ENCODE measurements at regions not wholly inside any gene's neighbourhood (a gene's known extent, or its start where the extent isn't known, plus 50 kb on each side); places are given as distances from the start of the nearest gene placed in this dataset.
A peak's percentile ranks its signal among the peaks of the same experiment; 100 is the strongest.

DNA sequence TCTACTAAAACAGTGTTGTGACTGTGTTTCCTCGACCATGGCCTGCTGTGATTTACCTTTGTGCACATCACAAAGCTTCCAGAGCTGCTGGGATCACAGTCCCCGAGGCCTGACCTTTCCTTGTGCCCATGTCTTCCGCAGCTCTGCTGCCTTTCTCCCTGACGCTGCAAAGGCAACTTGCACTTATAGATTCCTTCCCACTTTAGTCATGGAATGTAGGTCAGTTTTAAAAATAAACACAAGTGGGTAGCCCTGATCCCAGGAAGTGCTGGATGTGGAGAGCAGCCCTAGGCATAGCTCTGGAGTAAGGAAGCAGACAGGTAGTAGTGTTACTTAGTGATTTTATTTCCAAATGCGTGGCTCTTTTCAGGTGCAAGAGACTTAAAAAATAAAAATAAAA is 825.7 kb downstream of the AACS start:
- Histone ChIP-seq H3K36me3 (ENCODE audit: low read depth) (no peaks in the 10 kb centered on the region), H3K4me3 (ENCODE audit: severe bottlenecking) (no peak overlapping the region), H3K27ac (ENCODE audit: poor library complexity, severe bottlenecking) (no peak overlapping the region), H3K9me3 (ENCODE audit: severe bottlenecking) (no peaks in the 10 kb centered on the region), H3K27me3 (ENCODE audit: insufficient read depth, poor library complexity, severe bottlenecking) (no peaks in the 10 kb centered on the region), H3K4me1 (ENCODE audit: insufficient read depth, poor library complexity, severe bottlenecking) (peaks cover 9% of the 10 kb centered on the region)
- ATAC-seq (ENCODE audit: low read depth) (peak; percentile 53; the same call in 2 of the 3 replicates), DNase-seq (ENCODE audit: low spot score) (no peak)
- TF ChIP-seq, protein P1, sequence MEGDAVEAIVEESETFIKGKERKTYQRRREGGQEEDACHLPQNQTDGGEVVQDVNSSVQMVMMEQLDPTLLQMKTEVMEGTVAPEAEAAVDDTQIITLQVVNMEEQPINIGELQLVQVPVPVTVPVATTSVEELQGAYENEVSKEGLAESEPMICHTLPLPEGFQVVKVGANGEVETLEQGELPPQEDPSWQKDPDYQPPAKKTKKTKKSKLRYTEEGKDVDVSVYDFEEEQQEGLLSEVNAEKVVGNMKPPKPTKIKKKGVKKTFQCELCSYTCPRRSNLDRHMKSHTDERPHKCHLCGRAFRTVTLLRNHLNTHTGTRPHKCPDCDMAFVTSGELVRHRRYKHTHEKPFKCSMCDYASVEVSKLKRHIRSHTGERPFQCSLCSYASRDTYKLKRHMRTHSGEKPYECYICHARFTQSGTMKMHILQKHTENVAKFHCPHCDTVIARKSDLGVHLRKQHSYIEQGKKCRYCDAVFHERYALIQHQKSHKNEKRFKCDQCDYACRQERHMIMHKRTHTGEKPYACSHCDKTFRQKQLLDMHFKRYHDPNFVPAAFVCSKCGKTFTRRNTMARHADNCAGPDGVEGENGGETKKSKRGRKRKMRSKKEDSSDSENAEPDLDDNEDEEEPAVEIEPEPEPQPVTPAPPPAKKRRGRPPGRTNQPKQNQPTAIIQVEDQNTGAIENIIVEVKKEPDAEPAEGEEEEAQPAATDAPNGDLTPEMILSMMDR (IDR thresholded peaks at IDR 0.05; ENCODE audit: poor library complexity, severe bottlenecking): no peak

DNA sequence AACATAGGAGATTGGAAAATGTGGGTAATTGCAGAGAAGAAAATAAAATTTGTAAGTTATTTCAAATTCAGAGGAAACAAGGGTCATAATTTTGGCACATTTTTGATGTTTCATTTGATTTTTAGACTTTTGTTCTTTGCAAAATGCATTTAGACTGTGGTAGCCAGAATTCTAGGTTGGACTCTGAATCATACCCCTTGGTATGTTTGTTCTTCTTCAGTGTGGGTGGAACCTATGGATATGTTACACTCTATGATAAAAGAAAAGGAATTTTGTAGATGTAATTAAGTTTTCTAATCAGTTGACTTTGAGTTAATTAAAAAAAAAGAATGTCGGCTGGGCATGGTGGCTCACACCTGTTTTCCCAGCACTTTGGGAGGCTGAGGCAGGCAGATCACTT is 827.0 kb downstream of the AACS start:
- Histone ChIP-seq H3K27me3 (ENCODE audit: insufficient read depth, poor library complexity, severe bottlenecking) (no peaks in the 10 kb centered on the region), H3K4me1 (ENCODE audit: insufficient read depth, poor library complexity, severe bottlenecking) (peaks cover 9% of the 10 kb centered on the region), H3K27ac (ENCODE audit: poor library complexity, severe bottlenecking) (peak overlapping the region; percentile 32), H3K9me3 (ENCODE audit: severe bottlenecking) (no peaks in the 10 kb centered on the region), H3K4me3 (ENCODE audit: severe bottlenecking) (no peak overlapping the region), H3K36me3 (ENCODE audit: low read depth) (no peaks in the 10 kb centered on the region)
- ATAC-seq (ENCODE audit: low read depth): peak; percentile 96
- TF ChIP-seq, protein P1 (IDR thresholded peaks at IDR 0.05; ENCODE audit: poor library complexity, severe bottlenecking): no peak
- DNase-seq (ENCODE audit: low spot score): no peak

DNA sequence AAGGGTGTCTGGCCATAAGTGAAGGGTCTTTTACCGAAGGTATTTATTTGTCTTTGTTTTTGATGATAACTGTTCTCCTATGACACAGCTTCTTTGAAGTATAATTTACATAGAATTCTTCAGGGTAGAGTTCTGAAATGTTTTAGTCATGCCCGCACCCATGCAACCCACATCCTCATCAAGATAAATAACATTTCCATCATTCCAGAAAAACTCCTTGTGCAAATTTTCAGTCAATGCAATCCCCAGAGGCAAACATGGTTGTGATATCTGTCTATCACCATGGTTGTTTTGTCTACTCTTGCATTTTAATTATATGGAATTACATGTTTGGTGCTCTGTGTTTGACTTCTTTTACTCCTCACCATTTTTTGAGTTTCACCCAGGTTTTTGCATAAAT is 837.8 kb downstream of the AACS start:
- Histone ChIP-seq H3K27me3 (ENCODE audit: insufficient read depth, poor library complexity, severe bottlenecking) (no peaks in the 10 kb centered on the region), H3K27ac (ENCODE audit: poor library complexity, severe bottlenecking) (no peak overlapping the region), H3K9me3 (ENCODE audit: severe bottlenecking) (no peaks in the 10 kb centered on the region), H3K4me3 (ENCODE audit: severe bottlenecking) (no peak overlapping the region), H3K4me1 (ENCODE audit: insufficient read depth, poor library complexity, severe bottlenecking) (no peaks in the 10 kb centered on the region), H3K36me3 (ENCODE audit: low read depth) (no peaks in the 10 kb centered on the region)
- TF ChIP-seq, protein P1 (IDR thresholded peaks at IDR 0.05; ENCODE audit: poor library complexity, severe bottlenecking): no peak
- DNase-seq (ENCODE audit: low spot score) (no peak), ATAC-seq (ENCODE audit: low read depth) (no peak)

DNA sequence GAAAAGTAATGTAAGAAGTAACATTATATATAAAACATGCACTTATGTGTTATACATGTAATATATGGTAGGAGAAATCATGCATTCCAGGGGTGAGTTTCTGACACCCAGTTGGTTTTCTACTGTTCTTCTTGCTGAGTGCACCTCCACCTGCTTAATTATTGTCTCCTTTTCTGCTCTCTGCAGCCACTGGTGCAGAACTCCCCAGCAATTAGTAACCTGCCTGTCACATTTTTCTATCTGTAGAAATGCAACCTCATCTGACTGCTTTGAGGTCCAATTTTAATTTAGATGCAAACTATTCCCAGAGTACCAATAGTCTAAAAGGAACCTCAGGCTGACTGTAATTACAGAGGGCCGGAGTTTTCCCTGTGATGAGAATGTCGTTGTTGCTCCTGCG is 842.1 kb downstream of the AACS start:
- Histone ChIP-seq H3K27ac (ENCODE audit: poor library complexity, severe bottlenecking) (no peak overlapping the region), H3K4me1 (ENCODE audit: insufficient read depth, poor library complexity, severe bottlenecking) (no peaks in the 10 kb centered on the region), H3K9me3 (ENCODE audit: severe bottlenecking) (no peaks in the 10 kb centered on the region), H3K4me3 (ENCODE audit: severe bottlenecking) (no peak overlapping the region), H3K27me3 (ENCODE audit: insufficient read depth, poor library complexity, severe bottlenecking) (no peaks in the 10 kb centered on the region), H3K36me3 (ENCODE audit: low read depth) (no peaks in the 10 kb centered on the region)
- no peak for DNase-seq (ENCODE audit: low spot score)
- TF ChIP-seq, protein P1 (IDR thresholded peaks at IDR 0.05; ENCODE audit: poor library complexity, severe bottlenecking): no peak
- ATAC-seq (ENCODE audit: low read depth): no peak

DNA sequence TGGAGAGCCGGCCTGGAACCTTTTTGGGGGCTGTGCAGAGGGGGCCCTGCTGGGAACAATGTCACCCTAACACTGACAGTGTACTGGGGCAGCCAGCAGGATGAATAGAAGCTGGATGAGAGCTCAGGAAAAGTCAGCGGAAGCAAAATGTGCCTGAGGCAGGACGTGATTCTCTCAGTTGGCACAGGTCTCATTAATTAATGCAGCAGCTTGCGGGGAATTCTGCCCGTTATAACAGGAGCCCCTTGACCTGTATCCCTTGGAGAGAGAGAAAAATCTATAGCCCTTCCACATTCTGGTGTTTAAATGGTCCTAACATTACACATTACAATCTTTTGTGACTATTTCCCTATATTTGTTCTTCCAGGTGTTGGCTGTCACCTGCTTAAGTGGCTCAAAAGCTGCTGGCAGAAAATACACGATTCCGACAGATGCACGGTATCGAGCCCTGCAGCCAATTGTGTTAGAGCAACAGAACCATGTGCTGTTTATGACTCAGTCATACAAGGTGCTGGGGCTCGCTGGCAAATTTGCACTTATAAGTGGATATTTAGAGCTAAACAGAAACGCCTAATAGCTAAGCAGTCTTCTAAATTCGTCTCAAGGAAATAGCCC is 854.7 kb downstream of the AACS start:
- DNase-seq (ENCODE audit: low spot score): no peak
- no peaks in the 10 kb centered on the region for H3K27me3 ChIP-seq (ENCODE audit: insufficient read depth, poor library complexity, severe bottlenecking)
- no peak overlapping the region for H3K27ac ChIP-seq (ENCODE audit: poor library complexity, severe bottlenecking)
- ATAC-seq (ENCODE audit: low read depth): no peak
- TF ChIP-seq, protein P1 (IDR thresholded peaks at IDR 0.05; ENCODE audit: poor library complexity, severe bottlenecking): no peak
- no peaks in the 10 kb centered on the region for H3K36me3 ChIP-seq (ENCODE audit: low read depth)
- H3K4me1 ChIP-seq (ENCODE audit: insufficient read depth, poor library complexity, severe bottlenecking): no peaks in the 10 kb centered on the region
- H3K9me3 ChIP-seq (ENCODE audit: severe bottlenecking): no peaks in the 10 kb centered on the region
- no peak overlapping the region for H3K4me3 ChIP-seq (ENCODE audit: severe bottlenecking)
